Activated T-cell treated with anti-CD3 and anti-CD28 coated beads, Interleukin-2, amount 50 U/mL, for 1 hour (primary cell): ENCODE measurements at regions not wholly inside any gene's neighbourhood (a gene's known extent, or its start where the extent isn't known, plus 50 kb on each side); places are given as distances from the start of the nearest gene placed in this dataset.

ENCODE experiments used
- DNase-seq: peaks from one replicate; pipeline ENCODE4 v3.0.0-alpha.2; 2020

DNA sequence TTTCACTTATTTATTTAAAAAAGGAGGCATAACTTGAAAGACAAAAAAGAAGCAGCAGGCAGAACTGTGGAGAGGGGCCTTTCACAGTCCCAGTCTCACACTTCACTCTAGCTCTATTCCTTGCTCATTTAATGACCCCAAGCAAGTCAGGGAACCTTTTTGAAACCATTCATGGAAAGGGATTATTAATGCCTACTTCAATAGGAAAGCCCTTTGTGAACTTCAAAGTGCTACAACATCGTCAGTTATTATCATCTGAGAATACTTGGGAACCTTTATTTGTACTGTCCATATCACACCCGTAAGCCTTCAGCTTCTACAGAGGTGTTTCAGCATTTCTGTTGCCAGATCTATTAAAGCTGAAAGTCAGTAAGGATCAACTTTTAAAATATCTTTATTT lies 320.2 kb downstream of the TMEM161B start:
- no peak for DNase-seq

GRCh38 chr5:87946271-87946670 lies 322.4 kb downstream of the TMEM161B start:
- no peak for DNase-seq

DNA sequence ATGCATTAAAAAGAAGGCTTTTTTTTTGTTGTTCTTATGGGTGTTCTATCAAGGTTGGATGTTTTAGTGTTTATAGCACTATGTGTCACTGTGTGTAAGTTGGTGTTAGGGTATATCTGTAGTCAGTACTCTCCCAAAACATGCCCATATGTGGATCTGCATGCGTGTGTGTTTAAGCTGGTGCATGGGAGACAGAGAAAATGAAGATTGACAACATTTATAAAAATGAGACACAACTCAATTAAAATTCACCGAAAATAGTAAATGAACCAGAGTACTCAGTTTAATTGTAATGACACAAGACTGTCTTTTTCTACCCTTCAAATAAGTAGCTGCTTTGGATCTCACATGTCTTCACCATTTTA lies 323.4 kb downstream of the TMEM161B start:
- no peak for DNase-seq

GRCh38 chr5:87944553-87945285 lies 323.9 kb downstream of the TMEM161B start:
- no peak for DNase-seq

GRCh38 chr5:87940775-87941174 lies 327.9 kb downstream of the TMEM161B start:
- DNase-seq, result no peak

DNA sequence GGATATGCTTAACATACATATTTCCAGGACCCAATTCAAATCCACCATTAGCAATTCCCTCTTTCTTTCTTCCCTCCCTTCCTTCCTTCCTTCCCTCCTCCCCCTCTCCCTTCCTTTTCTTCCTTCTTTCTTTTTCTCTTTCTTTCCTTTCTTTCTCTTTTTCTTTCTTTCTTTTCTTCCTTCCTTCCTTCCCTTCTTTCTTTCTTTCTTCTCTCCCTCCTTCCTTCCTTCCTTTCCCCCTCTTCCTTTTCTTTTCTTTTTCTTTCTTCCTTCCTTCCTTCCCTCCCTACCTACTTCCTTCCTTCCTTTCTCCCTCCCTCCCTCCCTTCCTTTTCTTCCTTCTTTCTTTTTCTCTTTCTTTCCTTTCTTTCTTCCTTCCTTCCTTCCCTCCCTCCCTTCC lies 332.0 kb downstream of the TMEM161B start:
- no peak for DNase-seq

- no peak for DNase-seq
These were observed 344.2 kb downstream of the TMEM161B start for GRCh38 chr5:87924436-87924835.

DNA sequence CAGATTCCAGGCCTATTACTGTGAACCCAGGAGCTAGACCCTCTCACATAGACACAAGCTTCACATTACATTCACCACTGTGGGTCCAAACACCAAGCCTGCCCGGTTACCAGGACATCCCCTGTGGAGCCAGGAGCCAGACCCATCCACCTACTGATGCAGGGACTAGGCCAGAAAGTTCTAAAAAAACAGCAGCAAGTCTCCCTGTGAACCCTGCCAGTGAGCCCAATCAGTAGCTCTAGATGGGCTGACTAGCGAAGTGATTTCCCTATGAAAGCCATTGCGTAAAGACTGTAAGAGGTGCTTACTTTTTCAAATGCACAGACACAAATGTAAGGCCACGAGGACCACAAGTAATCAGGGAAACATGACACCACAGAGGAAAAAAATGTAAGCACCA lies 352.3 kb downstream of the TMEM161B start:
- DNase-seq, result no peak

GRCh38 chr5:87912419-87912818 lies 356.2 kb downstream of the TMEM161B start:
- DNase-seq, result no peak

DNA sequence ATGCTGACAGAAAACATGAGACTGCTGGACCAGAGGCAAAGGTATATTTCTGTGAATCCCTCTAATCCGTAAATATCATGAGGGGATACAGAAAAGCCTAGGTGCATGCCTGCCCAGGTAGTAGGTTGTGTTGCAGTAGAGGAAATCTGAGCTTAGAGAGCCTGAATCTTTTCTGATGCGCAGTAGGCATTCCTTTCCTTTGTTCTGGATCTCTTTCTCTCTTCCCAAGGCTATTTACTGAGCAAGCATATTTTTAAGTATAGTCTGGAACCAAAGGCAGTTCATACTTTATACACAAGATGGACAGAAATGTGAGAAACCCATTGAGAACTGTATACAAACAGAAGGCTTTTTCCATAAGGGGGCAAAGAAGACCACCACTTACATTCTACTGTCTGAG lies 359.3 kb downstream of the TMEM161B start:
- no peak for DNase-seq

DNA sequence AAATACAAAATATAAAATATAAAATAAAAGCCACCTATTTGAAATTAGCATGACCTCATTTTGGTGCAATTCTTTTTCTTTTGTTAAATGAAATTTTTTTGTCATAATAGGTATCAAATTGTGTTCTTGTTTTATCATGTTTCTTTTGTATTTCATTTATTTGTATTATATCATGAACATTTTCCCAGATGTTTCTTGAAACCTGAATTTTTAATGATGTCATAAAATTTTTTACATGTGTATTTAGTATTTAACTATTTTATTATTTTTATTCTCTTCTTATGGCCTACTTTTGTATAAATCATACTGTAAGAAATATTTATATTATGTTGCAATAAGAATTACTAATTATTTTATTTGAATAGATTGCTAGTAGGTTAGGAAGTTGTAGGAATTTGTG lies 361.7 kb downstream of the TMEM161B start:
- no peak for DNase-seq

DNA sequence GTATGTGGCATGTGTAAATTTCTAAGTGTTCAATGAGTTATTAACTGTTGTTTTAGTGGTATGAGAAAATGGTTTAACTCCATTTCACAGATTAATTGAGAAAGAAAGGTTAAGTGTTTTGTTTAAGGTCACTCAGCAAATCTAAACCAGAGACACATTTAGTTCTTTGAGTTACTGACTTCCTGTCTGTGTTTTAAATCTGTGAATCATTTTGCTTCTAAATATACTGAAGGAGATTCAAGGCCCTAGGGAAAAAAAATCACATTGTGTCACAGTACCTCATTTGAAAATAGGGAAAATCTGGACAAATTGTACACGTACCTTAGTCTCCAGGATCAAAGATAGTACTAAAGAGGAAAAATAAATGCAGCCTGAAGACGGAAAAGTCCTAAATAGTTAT lies 368.2 kb downstream of the TMEM161B start:
- no peak for DNase-seq

DNA sequence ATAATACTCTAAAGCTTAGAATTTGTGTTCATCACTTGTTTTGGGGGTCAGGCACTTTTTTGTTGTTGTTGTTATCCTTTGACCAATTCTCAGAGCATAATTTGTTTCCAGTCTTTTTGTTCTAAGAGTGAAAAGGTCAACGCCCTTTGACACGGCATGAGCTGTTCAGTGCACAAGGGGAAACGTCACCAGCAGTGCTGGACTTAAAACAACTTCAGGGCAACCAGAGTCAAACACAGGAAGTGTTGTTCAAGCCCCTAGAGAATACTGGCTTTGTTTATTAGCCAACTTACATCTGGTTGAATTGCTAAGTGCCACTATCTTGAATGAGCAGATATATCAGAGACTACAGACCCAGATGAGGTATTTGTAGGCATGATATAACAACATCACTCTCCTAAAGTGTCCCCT lies 368.9 kb downstream of the TMEM161B start:
- DNase-seq, result no peak

GRCh38 chr5:87899208-87899661 lies 369.4 kb downstream of the TMEM161B start:
- DNase-seq, result no peak

- DNase-seq, result no peak
These were observed 370.1 kb downstream of the TMEM161B start for GRCh38 chr5:87898574-87898973.

- DNase-seq, result no peak
These were observed 380.5 kb downstream of the TMEM161B start for GRCh38 chr5:87888139-87888538.

- no peak for DNase-seq
These were observed 381.4 kb downstream of the TMEM161B start for GRCh38 chr5:87887247-87887646.

DNA sequence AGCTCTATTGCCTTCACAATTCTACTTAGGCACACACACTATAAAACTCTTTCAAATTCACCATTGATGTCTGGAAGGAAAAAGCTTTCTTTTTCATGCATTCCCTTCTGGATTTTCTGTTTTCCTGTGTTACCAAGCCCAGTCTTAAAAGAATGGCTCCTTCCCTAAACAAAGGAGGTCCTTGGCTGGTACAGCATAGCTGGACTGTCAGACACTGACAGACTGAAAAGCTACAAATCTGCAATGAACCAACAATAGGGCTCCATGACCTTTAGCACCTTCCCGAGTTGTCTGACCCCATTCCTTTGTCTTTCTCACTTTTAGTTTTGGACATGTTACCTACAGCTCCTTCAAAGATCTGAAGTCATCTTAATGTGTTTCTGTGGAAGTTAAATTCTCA lies 382.5 kb downstream of the TMEM161B start:
- no peak for DNase-seq

DNA sequence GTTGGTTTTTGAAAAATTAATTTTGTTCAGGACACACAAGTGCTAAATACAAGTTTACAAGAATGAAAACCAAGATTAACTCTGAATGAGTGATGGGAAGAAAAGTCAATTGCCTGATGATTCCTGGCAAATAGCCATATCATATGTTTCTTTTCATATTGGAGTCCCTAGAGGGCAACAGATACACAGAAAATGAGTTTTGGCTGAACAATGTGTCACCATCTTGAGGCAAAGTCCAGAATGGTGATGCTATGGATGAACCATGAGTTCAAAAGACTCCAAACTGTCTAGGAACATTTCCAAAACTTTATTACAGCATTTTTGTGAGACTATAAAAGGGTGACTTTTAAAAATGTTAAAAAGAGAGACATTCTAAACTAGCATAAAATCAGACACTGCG lies 382.9 kb downstream of the TMEM161B start:
- DNase-seq, result no peak

- no peak for DNase-seq
These were observed 391.1 kb downstream of the TMEM161B start for GRCh38 chr5:87877495-87877894.

DNA sequence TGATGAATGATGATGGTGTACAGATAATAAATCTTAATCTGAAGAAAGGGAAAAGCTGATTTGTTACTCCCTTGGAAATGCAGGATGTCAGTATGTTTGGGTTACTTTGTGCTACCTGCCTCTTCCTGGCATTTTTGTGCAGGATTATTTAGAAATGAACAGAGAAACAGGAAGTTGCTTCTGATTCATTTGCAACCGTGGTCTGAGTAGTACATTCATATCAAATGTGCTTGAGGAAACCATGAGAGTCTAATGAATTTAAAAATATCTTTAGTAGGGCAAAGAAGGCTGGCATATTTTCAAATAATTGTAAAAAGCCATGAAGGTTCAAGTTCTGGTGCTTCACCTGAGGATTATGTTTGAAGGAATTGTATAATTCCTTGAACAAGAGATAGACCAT lies 391.6 kb downstream of the TMEM161B start:
- DNase-seq, result no peak

- DNase-seq, result no peak
These were observed 392.0 kb downstream of the TMEM161B start for GRCh38 chr5:87876616-87877015.

DNA sequence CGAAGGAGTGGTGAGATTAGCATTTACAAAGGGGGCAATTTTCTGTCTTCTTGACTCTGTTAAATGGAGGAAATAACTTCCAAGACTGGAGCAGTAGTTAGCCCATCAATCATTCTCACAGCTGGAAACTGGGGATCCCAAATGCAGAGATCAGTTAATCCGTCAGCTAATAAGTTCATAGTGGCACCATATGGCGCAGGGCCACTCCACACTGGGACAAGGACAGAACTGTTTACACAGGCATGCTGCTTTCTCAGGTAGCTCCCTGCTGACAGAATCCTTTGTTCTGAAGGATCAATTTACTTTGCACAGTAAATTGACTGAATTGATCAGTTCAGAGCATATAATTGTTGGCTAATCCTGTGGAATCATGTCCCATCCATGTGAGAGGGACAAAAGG lies 395.7 kb downstream of the TMEM161B start:
- no peak for DNase-seq

GRCh38 chr5:87868792-87869191 lies 399.9 kb downstream of the TMEM161B start:
- no peak for DNase-seq

DNA sequence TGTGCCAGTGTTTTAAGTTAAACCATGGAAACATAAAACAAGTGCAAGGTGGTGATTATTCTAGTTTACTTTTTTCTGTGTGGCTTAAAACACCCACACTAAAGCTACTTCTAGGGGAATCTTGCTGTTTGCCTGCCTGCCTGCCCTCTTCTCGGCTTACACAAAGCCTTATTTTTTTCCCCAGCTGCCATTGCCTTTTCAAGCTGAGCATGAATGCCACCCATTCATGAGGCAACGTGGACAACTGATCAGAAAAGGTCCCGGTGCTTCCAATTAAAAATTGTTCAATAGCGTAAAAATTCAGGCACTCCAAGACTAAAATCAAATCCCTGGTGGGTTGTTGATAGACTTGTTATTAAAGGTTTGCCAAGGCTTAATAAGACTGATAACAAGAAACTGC lies 401.4 kb downstream of the TMEM161B start:
- no peak for DNase-seq
